ENCODE measurements at regions not wholly inside any gene's neighbourhood (a gene's known extent, or its start where the extent isn't known, plus 50 kb on each side); places are given as distances from the start of the nearest gene placed in this dataset.

- H3K27ac ChIP-seq (ENCODE audit: low read depth, low read length, poor library complexity, severe bottlenecking): no peak overlapping the region
- no peaks in the 10 kb centered on the region for H3K36me3 ChIP-seq (ENCODE audit: insufficient read depth, low read length)
- no peak overlapping the region for H2AFZ ChIP-seq (ENCODE audit: low read length)
- H3K79me2 ChIP-seq (ENCODE audit: insufficient read depth, low read length): no peaks in the 10 kb centered on the region
- no peaks in the 10 kb centered on the region for H4K20me1 ChIP-seq (ENCODE audit: insufficient read depth, low read length)
- no peak overlapping the region for H3K4me3 ChIP-seq (ENCODE audit: low read depth, low read length, poor library complexity, severe bottlenecking)
- H3K9me2 ChIP-seq (ENCODE audit: low read depth, low read length): no peaks in the 10 kb centered on the region
- TF ChIP-seq, protein P1, sequence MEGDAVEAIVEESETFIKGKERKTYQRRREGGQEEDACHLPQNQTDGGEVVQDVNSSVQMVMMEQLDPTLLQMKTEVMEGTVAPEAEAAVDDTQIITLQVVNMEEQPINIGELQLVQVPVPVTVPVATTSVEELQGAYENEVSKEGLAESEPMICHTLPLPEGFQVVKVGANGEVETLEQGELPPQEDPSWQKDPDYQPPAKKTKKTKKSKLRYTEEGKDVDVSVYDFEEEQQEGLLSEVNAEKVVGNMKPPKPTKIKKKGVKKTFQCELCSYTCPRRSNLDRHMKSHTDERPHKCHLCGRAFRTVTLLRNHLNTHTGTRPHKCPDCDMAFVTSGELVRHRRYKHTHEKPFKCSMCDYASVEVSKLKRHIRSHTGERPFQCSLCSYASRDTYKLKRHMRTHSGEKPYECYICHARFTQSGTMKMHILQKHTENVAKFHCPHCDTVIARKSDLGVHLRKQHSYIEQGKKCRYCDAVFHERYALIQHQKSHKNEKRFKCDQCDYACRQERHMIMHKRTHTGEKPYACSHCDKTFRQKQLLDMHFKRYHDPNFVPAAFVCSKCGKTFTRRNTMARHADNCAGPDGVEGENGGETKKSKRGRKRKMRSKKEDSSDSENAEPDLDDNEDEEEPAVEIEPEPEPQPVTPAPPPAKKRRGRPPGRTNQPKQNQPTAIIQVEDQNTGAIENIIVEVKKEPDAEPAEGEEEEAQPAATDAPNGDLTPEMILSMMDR (IDR thresholded peaks at IDR 0.05; ENCODE audit: low read length): no peak
- no peak for TF ChIP-seq EZH2 (IDR thresholded peaks at IDR 0.05; ENCODE audit: borderline replicate concordance, low read length)
- no peaks in the 10 kb centered on the region for H3K9me3 ChIP-seq (ENCODE audit: low read length)
- H3F3A ChIP-seq (ENCODE audit: insufficient read depth, low read length): no peaks in the 10 kb centered on the region
- no peak overlapping the region for H3K9ac ChIP-seq (ENCODE audit: low read length)
- no peak overlapping the region for H3K4me2 ChIP-seq (ENCODE audit: low read length)
- no peaks in the 10 kb centered on the region for H3K4me1 ChIP-seq (ENCODE audit: insufficient read depth, low read length, severe bottlenecking)
- H3K27me3 ChIP-seq (ENCODE audit: insufficient read depth, low read length): no peaks in the 10 kb centered on the region
These were observed 881.0 kb upstream of the LRRN3 start for GRCh38 chr7:110209884-110210283.

GRCh38 chr7:110210941-110211608 lies 879.9 kb upstream of the LRRN3 start:
- Histone ChIP-seq H3K27me3 (ENCODE audit: insufficient read depth, low read length) (no peaks in the 10 kb centered on the region), H3K4me1 (ENCODE audit: insufficient read depth, low read length, severe bottlenecking) (no peaks in the 10 kb centered on the region), H3K4me2 (ENCODE audit: low read length) (no peak overlapping the region), H3K27ac (ENCODE audit: low read depth, low read length, poor library complexity, severe bottlenecking) (no peak overlapping the region), H3K9me2 (ENCODE audit: low read depth, low read length) (no peaks in the 10 kb centered on the region), H3K4me3 (ENCODE audit: low read depth, low read length, poor library complexity, severe bottlenecking) (no peak overlapping the region), H3K9ac (ENCODE audit: low read length) (no peak overlapping the region), H2AFZ (ENCODE audit: low read length) (no peak overlapping the region), H4K20me1 (ENCODE audit: insufficient read depth, low read length) (no peaks in the 10 kb centered on the region), H3K9me3 (ENCODE audit: low read length) (no peaks in the 10 kb centered on the region), H3K36me3 (ENCODE audit: insufficient read depth, low read length) (no peaks in the 10 kb centered on the region), H3K79me2 (ENCODE audit: insufficient read depth, low read length) (no peaks in the 10 kb centered on the region), H3F3A (ENCODE audit: insufficient read depth, low read length) (no peaks in the 10 kb centered on the region)
- TF ChIP-seq, protein P1 (IDR thresholded peaks at IDR 0.05; ENCODE audit: low read length): no peak
- TF ChIP-seq EZH2 (IDR thresholded peaks at IDR 0.05; ENCODE audit: borderline replicate concordance, low read length): no peak

DNA sequence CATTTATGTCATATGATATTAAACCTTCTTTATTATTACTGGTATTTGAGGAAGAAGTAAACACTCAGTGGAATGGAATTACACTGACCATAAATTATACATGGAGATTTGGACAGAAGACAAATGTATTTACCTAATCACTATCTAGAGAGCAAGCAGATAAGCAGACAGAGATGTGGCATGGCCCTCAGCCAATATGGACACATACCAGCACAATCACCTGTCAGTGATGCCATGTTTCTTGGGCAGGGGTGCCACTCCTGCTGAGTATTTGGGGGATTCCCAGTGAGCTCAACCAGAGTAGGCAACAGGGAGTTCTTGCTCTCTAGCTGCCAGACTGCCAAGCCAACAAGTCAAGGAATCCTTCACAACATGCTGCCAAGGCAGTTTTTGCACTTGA lies 866.3 kb upstream of the LRRN3 start:
- H3K9me2 ChIP-seq (ENCODE audit: low read depth, low read length): no peaks in the 10 kb centered on the region
- H4K20me1 ChIP-seq (ENCODE audit: insufficient read depth, low read length): no peaks in the 10 kb centered on the region
- H3K27me3 ChIP-seq (ENCODE audit: insufficient read depth, low read length): no peaks in the 10 kb centered on the region
- TF ChIP-seq, protein P1 (IDR thresholded peaks at IDR 0.05; ENCODE audit: low read length): no peak
- TF ChIP-seq EZH2 (IDR thresholded peaks at IDR 0.05; ENCODE audit: borderline replicate concordance, low read length): no peak
- no peaks in the 10 kb centered on the region for H3K9me3 ChIP-seq (ENCODE audit: low read length)
- no peak overlapping the region for H3K4me3 ChIP-seq (ENCODE audit: low read depth, low read length, poor library complexity, severe bottlenecking)
- no peak overlapping the region for H3K27ac ChIP-seq (ENCODE audit: low read depth, low read length, poor library complexity, severe bottlenecking)
- H3K4me1 ChIP-seq (ENCODE audit: insufficient read depth, low read length, severe bottlenecking): no peaks in the 10 kb centered on the region
- H3K9ac ChIP-seq (ENCODE audit: low read length): no peak overlapping the region
- H3K79me2 ChIP-seq (ENCODE audit: insufficient read depth, low read length): no peaks in the 10 kb centered on the region
- no peak overlapping the region for H2AFZ ChIP-seq (ENCODE audit: low read length)
- no peaks in the 10 kb centered on the region for H3F3A ChIP-seq (ENCODE audit: insufficient read depth, low read length)
- H3K36me3 ChIP-seq (ENCODE audit: insufficient read depth, low read length): no peaks in the 10 kb centered on the region
- H3K4me2 ChIP-seq (ENCODE audit: low read length): no peak overlapping the region
